SH-SY5Y (cell line): ENCODE measurements at regions not wholly inside any gene's neighbourhood (a gene's known extent, or its start where the extent isn't known, plus 50 kb on each side); places are given as distances from the start of the nearest gene placed in this dataset.

Experiments
- GATA2 ChIP-seq: IDR thresholded peaks from 2 replicates; pipeline ENCODE4 v1.6.1; 2011; ENCODE audit warnings: mild to moderate bottlenecking, low read depth, low read length
- GATA3 ChIP-seq: IDR thresholded peaks from 2 replicates; pipeline ENCODE4 v1.6.1; 2011; ENCODE audit warnings: low read depth, mild to moderate bottlenecking, low read length, moderate library complexity

GRCh38 chr6:79762370-79762769, 131.2 kb downstream of the SH3BGRL2 start:
- TF ChIP-seq GATA3 (no peak), GATA2 (no peak)

- TF ChIP-seq GATA3 (no peak), GATA2 (no peak)
Observed at GRCh38 chr6:79756496-79756895, 125.4 kb downstream of the SH3BGRL2 start.

GRCh38 chr6:79755967-79756366, 124.8 kb downstream of the SH3BGRL2 start:
- TF ChIP-seq GATA3, result no peak
- TF ChIP-seq GATA2, result no peak
